ENCODE measurements at regions not wholly inside any gene's neighbourhood (a gene's known extent, or its start where the extent isn't known, plus 50 kb on each side); places are given as distances from the start of the nearest gene placed in this dataset.

DNA sequence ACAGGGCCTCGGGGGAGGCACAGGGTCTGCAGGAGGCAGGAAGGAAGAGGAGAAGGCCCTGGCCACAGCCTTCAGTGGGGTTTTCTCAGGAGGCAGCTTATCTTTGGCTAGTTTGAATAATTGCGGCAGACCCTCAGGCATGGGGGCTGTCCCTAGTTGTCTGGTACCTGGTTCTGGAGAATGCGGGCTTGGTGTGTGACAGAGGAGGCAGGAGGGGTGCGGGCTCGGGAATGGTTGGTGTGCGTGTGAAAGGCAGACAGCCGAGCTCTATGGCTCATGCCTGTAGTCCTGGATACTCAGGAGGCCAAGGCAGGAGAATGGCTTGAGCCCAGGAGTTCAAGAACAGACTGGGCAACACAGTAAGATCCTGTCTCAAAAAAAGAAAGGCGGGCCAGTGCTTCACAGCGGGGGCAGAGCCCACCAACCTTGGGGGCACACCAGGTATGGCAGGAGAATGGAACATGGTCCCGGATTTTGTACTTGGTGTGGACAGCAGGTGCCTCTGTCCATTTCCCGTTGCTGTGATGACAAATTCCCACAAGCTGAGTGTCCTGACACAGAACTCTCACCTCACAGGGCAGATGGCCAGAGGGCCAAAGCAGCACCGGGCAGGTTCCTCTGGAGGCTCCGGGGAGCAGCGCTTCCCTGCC lies 640.6 kb downstream of the TBC1D22A start:
- Histone ChIP-seq H3K36me3 (ENCODE audit: control insufficient read depth, insufficient read depth, low read length) (no peaks in the 10 kb centered on the region), H3K4me1 (ENCODE audit: control insufficient read depth, insufficient read depth, low read length) (no peaks in the 10 kb centered on the region), H3K27me3 (ENCODE audit: control insufficient read depth, insufficient read depth, low read length) (no peaks in the 10 kb centered on the region), H3K9me3 (ENCODE audit: control insufficient read depth, insufficient read depth, low read length) (no peaks in the 10 kb centered on the region), H3K4me3 (ENCODE audit: low read length) (no peak overlapping the region), H3K27ac (ENCODE audit: low read length) (no peak overlapping the region)
- Mint-ChIP-seq H3K27ac (no peak overlapping the region), H3K36me3 (no peaks in the 10 kb centered on the region), H3K4me3 (no peak overlapping the region), H3K9me3 (no peaks in the 10 kb centered on the region), H3K27me3 (ENCODE audit: low read depth in 2 of 2) (no peaks in the 10 kb centered on the region), H3K4me1 (peaks cover 0 to 4% of the 10 kb centered on the region in 2 donors)
- DNase-seq, result no peak
- ATAC-seq, result no peak
- intact Hi-C loops (cut with micrococcal nuclease), result no loop called here
- TF ChIP-seq, protein P1, sequence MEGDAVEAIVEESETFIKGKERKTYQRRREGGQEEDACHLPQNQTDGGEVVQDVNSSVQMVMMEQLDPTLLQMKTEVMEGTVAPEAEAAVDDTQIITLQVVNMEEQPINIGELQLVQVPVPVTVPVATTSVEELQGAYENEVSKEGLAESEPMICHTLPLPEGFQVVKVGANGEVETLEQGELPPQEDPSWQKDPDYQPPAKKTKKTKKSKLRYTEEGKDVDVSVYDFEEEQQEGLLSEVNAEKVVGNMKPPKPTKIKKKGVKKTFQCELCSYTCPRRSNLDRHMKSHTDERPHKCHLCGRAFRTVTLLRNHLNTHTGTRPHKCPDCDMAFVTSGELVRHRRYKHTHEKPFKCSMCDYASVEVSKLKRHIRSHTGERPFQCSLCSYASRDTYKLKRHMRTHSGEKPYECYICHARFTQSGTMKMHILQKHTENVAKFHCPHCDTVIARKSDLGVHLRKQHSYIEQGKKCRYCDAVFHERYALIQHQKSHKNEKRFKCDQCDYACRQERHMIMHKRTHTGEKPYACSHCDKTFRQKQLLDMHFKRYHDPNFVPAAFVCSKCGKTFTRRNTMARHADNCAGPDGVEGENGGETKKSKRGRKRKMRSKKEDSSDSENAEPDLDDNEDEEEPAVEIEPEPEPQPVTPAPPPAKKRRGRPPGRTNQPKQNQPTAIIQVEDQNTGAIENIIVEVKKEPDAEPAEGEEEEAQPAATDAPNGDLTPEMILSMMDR (IDR thresholded peaks at IDR 0.05), result no peak
- 84% methylated on average over 14 of the region's 14 CpGs for WGBS (ENCODE audit: insufficient coverage)

- Histone ChIP-seq H3K27ac (ENCODE audit: low read length) (no peak overlapping the region), H3K4me1 (ENCODE audit: control insufficient read depth, insufficient read depth, low read length) (no peaks in the 10 kb centered on the region), H3K36me3 (ENCODE audit: control insufficient read depth, insufficient read depth, low read length) (no peaks in the 10 kb centered on the region), H3K9me3 (ENCODE audit: control insufficient read depth, insufficient read depth, low read length) (no peaks in the 10 kb centered on the region), H3K4me3 (ENCODE audit: low read length) (no peak overlapping the region), H3K27me3 (ENCODE audit: control insufficient read depth, insufficient read depth, low read length) (no peaks in the 10 kb centered on the region)
- Mint-ChIP-seq H3K4me3 (no peak overlapping the region), H3K9me3 (no peaks in the 10 kb centered on the region), H3K36me3 (no peaks in the 10 kb centered on the region), H3K4me1 (peaks cover 0 to 4% of the 10 kb centered on the region in 2 donors), H3K27ac (no peak overlapping the region), H3K27me3 (ENCODE audit: low read depth in 2 of 2) (no peaks in the 10 kb centered on the region)
- ATAC-seq (no peak), DNase-seq (no peak)
- TF ChIP-seq, protein P1 (IDR thresholded peaks at IDR 0.05), result no peak
- 57% methylated on average over 29 of the region's 29 CpGs for WGBS (ENCODE audit: insufficient coverage)
- intact Hi-C loops (cut with micrococcal nuclease), result no loop called here
These were observed 639.7 kb downstream of the TBC1D22A start for GRCh38 chr22:47401976-47402770.

- H3K36me3 ChIP-seq (ENCODE audit: control insufficient read depth, insufficient read depth, low read length), result no peaks in the 10 kb centered on the region
- peaks cover 0 to 4% of the 10 kb centered on the region in 2 donors for H3K4me1 Mint-ChIP-seq
- no peaks in the 10 kb centered on the region for H3K9me3 ChIP-seq (ENCODE audit: control insufficient read depth, insufficient read depth, low read length)
- ATAC-seq (no peak), DNase-seq (no peak)
- WGBS (ENCODE audit: insufficient coverage), result 91% methylated on average over 11 of the region's 12 CpGs
- intact Hi-C loops (cut with micrococcal nuclease), result no loop called here
- no peak overlapping the region for H3K27ac Mint-ChIP-seq
- H3K27ac ChIP-seq (ENCODE audit: low read length), result no peak overlapping the region
- H3K27me3 ChIP-seq (ENCODE audit: control insufficient read depth, insufficient read depth, low read length), result no peaks in the 10 kb centered on the region
- TF ChIP-seq, protein P1 (IDR thresholded peaks at IDR 0.05), result no peak
- no peaks in the 10 kb centered on the region for H3K27me3 Mint-ChIP-seq (ENCODE audit: low read depth in 2 of 2)
- no peaks in the 10 kb centered on the region for H3K4me1 ChIP-seq (ENCODE audit: control insufficient read depth, insufficient read depth, low read length)
- H3K9me3 Mint-ChIP-seq, result no peaks in the 10 kb centered on the region
- H3K36me3 Mint-ChIP-seq, result no peaks in the 10 kb centered on the region
- no peak overlapping the region for H3K4me3 Mint-ChIP-seq
- no peak overlapping the region for H3K4me3 ChIP-seq (ENCODE audit: low read length)
These were observed 639.1 kb downstream of the TBC1D22A start for GRCh38 chr22:47401592-47401898.
